Astrocyte (in vitro differentiated cells and primary cell): ENCODE measurements at regions not wholly inside any gene's neighbourhood (a gene's known extent, or its start where the extent isn't known, plus 50 kb on each side); places are given as distances from the start of the nearest gene placed in this dataset.

Source experiments
- DNase-seq: peaks from one replicate; pipeline ENCODE4 v3.0.0-alpha.2; 2010; ENCODE audit warnings: low read depth
- FAIRE-seq: peaks from 2 replicates; lab custom pipeline; 2011; peaks lifted over from hg19 to GRCh38; lab: Jason Lieb, UNC
- H2AFZ ChIP-seq: 2 replicates; pipeline ENCODE4 v1.6.0; 2012; ENCODE audit warnings: low read depth, low read length, inconsistent platforms
- H3K27ac ChIP-seq: 2 replicates; pipeline ENCODE4 v1.5.1; 2011; ENCODE audit warnings: low read depth, low read length, inconsistent platforms
- H3K27me3 ChIP-seq: 2 replicates; pipeline ENCODE4 v1.6.0; 2011; ENCODE audit warnings: low read length, inconsistent platforms; ENCODE audit not compliant: insufficient read depth
- H3K36me3 ChIP-seq: 2 replicates; pipeline ENCODE4 v1.5.1; 2011; ENCODE audit warnings: low read length, inconsistent platforms; ENCODE audit not compliant: insufficient read depth
- H3K4me1 ChIP-seq: 2 replicates; pipeline ENCODE4 v1.5.1; 2011; ENCODE audit warnings: low read length, inconsistent platforms; ENCODE audit not compliant: insufficient read depth
- H3K4me2 ChIP-seq: 2 replicates; pipeline ENCODE4 v1.6.0; 2012; ENCODE audit warnings: low read length, inconsistent platforms
- H3K4me3 ChIP-seq: 2 replicates; pipeline ENCODE4 v1.5.1; 2011; ENCODE audit warnings: low read depth, mild to moderate bottlenecking, low read length, inconsistent platforms; ENCODE audit not compliant: insufficient read depth
- H3K79me2 ChIP-seq: 2 replicates; pipeline ENCODE4 v1.6.0; 2012; ENCODE audit warnings: mild to moderate bottlenecking, low read length, inconsistent platforms; ENCODE audit not compliant: insufficient read depth
- H3K9ac ChIP-seq: 2 replicates; pipeline ENCODE4 v1.6.0; 2012; ENCODE audit warnings: mild to moderate bottlenecking, low read length, inconsistent platforms
- H3K9me3 ChIP-seq: 2 replicates; pipeline ENCODE4 v1.5.1; 2012; ENCODE audit warnings: low read depth, mild to moderate bottlenecking, low read length, inconsistent platforms; ENCODE audit not compliant: insufficient read depth
- H4K20me1 ChIP-seq: 2 replicates; pipeline ENCODE4 v1.6.0; 2012; ENCODE audit warnings: low read length, inconsistent platforms; ENCODE audit not compliant: insufficient read depth
- H3K27ac Mint-ChIP-seq: one replicate; pipeline ENCODE4 v1.8.0; 2021; ENCODE audit warnings: mild to moderate bottlenecking, mixed read lengths; ENCODE audit not compliant: unreplicated experiment
- H3K27me3 Mint-ChIP-seq: one replicate; pipeline ENCODE4 v1.8.0; 2021; ENCODE audit warnings: low read depth, mixed read lengths; ENCODE audit not compliant: unreplicated experiment
- H3K36me3 Mint-ChIP-seq: one replicate; pipeline ENCODE4 v1.8.0; 2021; ENCODE audit warnings: low read depth, mixed read lengths; ENCODE audit not compliant: unreplicated experiment
- H3K4me1 Mint-ChIP-seq: one replicate; pipeline ENCODE4 v1.8.0; 2021; ENCODE audit warnings: low read depth, mixed read lengths; ENCODE audit not compliant: unreplicated experiment
- H3K4me3 Mint-ChIP-seq: one replicate; pipeline ENCODE4 v1.8.0; 2021; ENCODE audit warnings: mild to moderate bottlenecking, moderate library complexity, mixed read lengths; ENCODE audit not compliant: unreplicated experiment
- H3K9me3 Mint-ChIP-seq: one replicate; pipeline ENCODE4 v1.8.0; 2021; ENCODE audit warnings: mild to moderate bottlenecking, mixed read lengths; ENCODE audit not compliant: unreplicated experiment
- EZH2 ChIP-seq: IDR thresholded peaks from 2 replicates; pipeline ENCODE4 v1.6.1; 2012; ENCODE audit warnings: mild to moderate bottlenecking, low read length, inconsistent platforms; ENCODE audit not compliant: insufficient read depth
- TF ChIP-seq, protein P1 (sequence below): IDR thresholded peaks from 2 replicates; pipeline ENCODE4 v1.5.1; 2011; ENCODE audit warnings: low read depth, mild to moderate bottlenecking, inconsistent platforms, low read length, moderate library complexity; ENCODE audit not compliant: insufficient read depth

DNA sequence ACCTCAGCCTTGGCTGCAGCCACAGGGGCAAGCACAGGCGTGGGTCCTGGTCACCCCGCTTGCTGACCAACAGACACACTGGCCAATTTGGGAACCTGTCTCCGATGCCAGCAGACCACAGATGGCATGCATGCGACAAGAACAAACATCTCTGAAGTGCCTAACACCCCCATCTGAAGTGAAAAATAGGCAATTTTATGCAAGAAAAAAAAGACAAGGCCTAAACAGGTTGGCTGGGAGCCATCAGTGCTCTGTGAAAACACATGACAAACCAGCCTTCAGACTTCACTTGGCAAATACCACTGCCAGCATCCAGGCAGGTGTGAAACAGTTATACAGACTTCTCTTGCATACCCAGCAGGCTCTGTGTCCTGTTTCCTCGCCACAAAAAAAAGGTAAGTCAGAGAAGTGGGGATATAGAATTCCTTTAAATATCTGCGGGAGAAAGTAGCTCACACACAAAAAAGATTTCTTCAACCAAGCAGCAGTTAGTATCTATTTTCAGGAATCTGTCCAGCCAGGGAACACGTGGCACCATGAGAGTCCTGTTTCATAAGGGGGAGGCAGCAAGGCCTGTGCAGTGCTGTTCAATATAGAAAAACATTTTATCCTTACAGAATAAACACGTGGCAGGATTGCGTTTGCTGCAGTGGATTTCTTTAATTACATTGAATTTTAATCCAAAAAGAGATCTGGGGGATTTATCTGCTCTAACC, 293.4 kb upstream of the MKLN1 start:
- H3K4me1 ChIP-seq, result no peaks in the 10 kb centered on the region
- no peak for FAIRE-seq
- H3K4me2 ChIP-seq, result no peak overlapping the region
- H3K36me3 ChIP-seq, result no peaks in the 10 kb centered on the region
- H3K4me3 ChIP-seq, result no peak overlapping the region
- H3K79me2 ChIP-seq, result no peaks in the 10 kb centered on the region
- Mint-ChIP-seq H3K4me1 (peaks cover 12% of the 10 kb centered on the region), H3K36me3 (peaks cover 4% of the 10 kb centered on the region), H3K9me3 (no peaks in the 10 kb centered on the region), H3K27ac (no peak overlapping the region), H3K4me3 (no peak overlapping the region), H3K27me3 (no peaks in the 10 kb centered on the region)
- H3K27me3 ChIP-seq, result no peaks in the 10 kb centered on the region
- no peak for DNase-seq
- H3K9me3 ChIP-seq, result no peaks in the 10 kb centered on the region
- peaks cover 4% of the 10 kb centered on the region for H4K20me1 ChIP-seq
- no peak overlapping the region for H3K27ac ChIP-seq
- H2AFZ ChIP-seq, result no peak overlapping the region
- no peak overlapping the region for H3K9ac ChIP-seq
- TF ChIP-seq EZH2, result no peak
- TF ChIP-seq, protein P1, sequence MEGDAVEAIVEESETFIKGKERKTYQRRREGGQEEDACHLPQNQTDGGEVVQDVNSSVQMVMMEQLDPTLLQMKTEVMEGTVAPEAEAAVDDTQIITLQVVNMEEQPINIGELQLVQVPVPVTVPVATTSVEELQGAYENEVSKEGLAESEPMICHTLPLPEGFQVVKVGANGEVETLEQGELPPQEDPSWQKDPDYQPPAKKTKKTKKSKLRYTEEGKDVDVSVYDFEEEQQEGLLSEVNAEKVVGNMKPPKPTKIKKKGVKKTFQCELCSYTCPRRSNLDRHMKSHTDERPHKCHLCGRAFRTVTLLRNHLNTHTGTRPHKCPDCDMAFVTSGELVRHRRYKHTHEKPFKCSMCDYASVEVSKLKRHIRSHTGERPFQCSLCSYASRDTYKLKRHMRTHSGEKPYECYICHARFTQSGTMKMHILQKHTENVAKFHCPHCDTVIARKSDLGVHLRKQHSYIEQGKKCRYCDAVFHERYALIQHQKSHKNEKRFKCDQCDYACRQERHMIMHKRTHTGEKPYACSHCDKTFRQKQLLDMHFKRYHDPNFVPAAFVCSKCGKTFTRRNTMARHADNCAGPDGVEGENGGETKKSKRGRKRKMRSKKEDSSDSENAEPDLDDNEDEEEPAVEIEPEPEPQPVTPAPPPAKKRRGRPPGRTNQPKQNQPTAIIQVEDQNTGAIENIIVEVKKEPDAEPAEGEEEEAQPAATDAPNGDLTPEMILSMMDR, result no peak

GRCh38 chr7:131035088-131035770, 292.4 kb upstream of the MKLN1 start:
- FAIRE-seq, result no peak
- Histone ChIP-seq H2AFZ (no peak overlapping the region), H3K4me3 (no peak overlapping the region), H3K36me3 (no peaks in the 10 kb centered on the region), H3K79me2 (no peaks in the 10 kb centered on the region), H3K27ac (no peak overlapping the region), H4K20me1 (peaks cover 4% of the 10 kb centered on the region), H3K9ac (no peak overlapping the region), H3K4me2 (no peak overlapping the region), H3K9me3 (no peaks in the 10 kb centered on the region), H3K4me1 (no peaks in the 10 kb centered on the region), H3K27me3 (no peaks in the 10 kb centered on the region)
- H3K9me3 Mint-ChIP-seq, result no peaks in the 10 kb centered on the region
- peaks cover 3% of the 10 kb centered on the region for H3K36me3 Mint-ChIP-seq
- TF ChIP-seq, protein P1, result no peak
- no peak for TF ChIP-seq EZH2
- no peak overlapping the region for H3K27ac Mint-ChIP-seq
- H3K4me3 Mint-ChIP-seq, result no peak overlapping the region
- no peak for DNase-seq
- no peaks in the 10 kb centered on the region for H3K27me3 Mint-ChIP-seq
- peaks cover 19% of the 10 kb centered on the region for H3K4me1 Mint-ChIP-seq

DNA sequence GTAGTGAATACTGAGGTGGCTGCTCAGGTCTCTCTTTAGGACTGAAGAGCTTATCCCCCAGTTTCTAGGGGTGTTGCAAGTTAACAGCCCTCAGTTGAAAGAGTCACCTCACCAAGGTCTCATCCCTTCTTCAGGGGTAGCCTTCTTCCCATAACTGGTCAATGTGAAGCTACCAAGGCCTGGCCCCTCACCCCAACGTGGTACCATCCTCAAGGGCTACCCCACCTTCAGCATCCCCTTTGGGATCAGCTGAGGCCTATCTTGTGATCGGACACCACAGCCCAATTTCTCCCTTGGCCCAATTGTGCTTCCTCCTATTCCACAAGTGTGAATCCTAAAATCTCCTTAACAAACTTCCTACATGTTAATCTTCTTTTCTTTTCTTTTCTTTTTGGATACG, 289.5 kb upstream of the MKLN1 start:
- no peaks in the 10 kb centered on the region for H3K27me3 Mint-ChIP-seq

More for the DNA sequence above, 289.5 kb upstream of the MKLN1 start:
- DNase-seq (no peak), FAIRE-seq (no peak)
- Mint-ChIP-seq H3K9me3 (peaks cover under 1% of the 10 kb centered on the region), H3K4me1 (peaks cover 22% of the 10 kb centered on the region), H3K27ac (peak overlapping the region; percentile 48), H3K4me3 (no peak overlapping the region), H3K36me3 (no peaks in the 10 kb centered on the region)
- Histone ChIP-seq H3K9ac (no peak overlapping the region), H3K27me3 (no peaks in the 10 kb centered on the region), H3K79me2 (no peaks in the 10 kb centered on the region), H3K4me2 (no peak overlapping the region), H4K20me1 (peaks cover 9% of the 10 kb centered on the region), H3K27ac (no peak overlapping the region), H3K4me3 (no peak overlapping the region), H2AFZ (no peak overlapping the region), H3K9me3 (no peaks in the 10 kb centered on the region), H3K4me1 (no peaks in the 10 kb centered on the region), H3K36me3 (no peaks in the 10 kb centered on the region)
- TF ChIP-seq, protein P1, result no peak
- TF ChIP-seq EZH2, result no peak
